ENCODE measurements at regions not wholly inside any gene's neighbourhood (a gene's known extent, or its start where the extent isn't known, plus 50 kb on each side); places are given as distances from the start of the nearest gene placed in this dataset.
"Not testable (repeated sequence)": the region's sequence is repeated elsewhere in the genome, so short reads cannot be mapped to it uniquely, and the experiment has no call there.

DNA sequence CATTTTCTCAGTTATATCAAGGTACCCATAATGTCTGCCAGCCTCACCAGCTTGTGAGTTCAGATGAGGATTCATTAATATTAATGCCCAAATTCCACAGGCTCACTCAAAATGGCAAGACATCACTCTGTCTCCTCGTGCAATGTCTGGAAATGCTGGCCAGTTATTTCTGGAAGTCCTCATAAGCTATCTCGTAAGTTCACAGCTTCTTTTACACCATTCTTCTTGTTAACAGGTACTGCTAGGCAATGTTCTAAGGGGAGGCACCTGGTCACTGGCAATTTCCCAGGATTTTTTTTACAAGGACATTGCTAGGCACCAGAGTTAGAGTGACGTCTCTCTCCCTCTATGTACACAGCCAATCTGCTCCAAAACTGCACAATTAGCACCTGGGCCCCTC, 80.2 kb upstream of the SEMA3C start:
- Histone ChIP-seq H3K4me1 (ENCODE audit: control insufficient read depth, extremely low read depth, insufficient read depth, low read length) (peaks cover 3% of the 10 kb centered on the region), H3K27ac (ENCODE audit: control insufficient read depth, insufficient read depth, low read length) (no peak overlapping the region), H3K4me3 (ENCODE audit: control insufficient read depth in 2 of 3, extremely low read depth in 1 of 3, insufficient read depth in 2 of 3, low read depth in 1 of 3, low read length in 3 of 3) (no peak overlapping the region), H4K20me1 (ENCODE audit: control insufficient read depth, extremely low read depth, insufficient read depth, low read length) (no peaks in the 10 kb centered on the region), H3K9ac (ENCODE audit: control insufficient read depth, extremely low read depth, insufficient read depth, low read length) (no peak overlapping the region), H3K9me3 (ENCODE audit: control insufficient read depth, low read depth, low read length) (no peaks in the 10 kb centered on the region), H2AFZ (ENCODE audit: control insufficient read depth, low read length) (no peak overlapping the region), H3K27me3 (ENCODE audit: control insufficient read depth, extremely low read depth, insufficient read depth, low read length) (no peaks in the 10 kb centered on the region), H3K79me2 (ENCODE audit: control insufficient read depth, insufficient read depth, low read length) (no peaks in the 10 kb centered on the region), H3K9me1 (ENCODE audit: control insufficient read depth, extremely low read depth, insufficient read depth, low read length) (no peaks in the 10 kb centered on the region), H3K4me2 (ENCODE audit: control insufficient read depth, extremely low read depth, insufficient read depth, low read depth, low read length) (no peak overlapping the region), H3K36me3 (ENCODE audit: control insufficient read depth in 2 of 2, extremely low read depth in 1 of 2, insufficient read depth in 2 of 2, low read length in 2 of 2) (no peaks in the 10 kb centered on the region)
- FAIRE-seq: no peak
- no peak for DNase-seq (ENCODE audit: low read depth, low spot score)
- TF ChIP-seq EZH2 (IDR thresholded peaks at IDR 0.05; ENCODE audit: low read length): no peak
- TF ChIP-seq CTCF (optimal IDR thresholded peaks at IDR 0.05 in 1 of 3, IDR thresholded peaks at IDR 0.05 in 1 of 3, conservative IDR thresholded peaks at IDR 0.05 in 1 of 3; ENCODE audit: extremely low read depth in 1 of 3, insufficient read depth in 2 of 3, low read length in 3 of 3): no peak
- dilution Hi-C loops (cut with MboI; ENCODE audit: extremely low pct_ligation_motif_present, low sequenced_read_pairs): no loop called here

DNA sequence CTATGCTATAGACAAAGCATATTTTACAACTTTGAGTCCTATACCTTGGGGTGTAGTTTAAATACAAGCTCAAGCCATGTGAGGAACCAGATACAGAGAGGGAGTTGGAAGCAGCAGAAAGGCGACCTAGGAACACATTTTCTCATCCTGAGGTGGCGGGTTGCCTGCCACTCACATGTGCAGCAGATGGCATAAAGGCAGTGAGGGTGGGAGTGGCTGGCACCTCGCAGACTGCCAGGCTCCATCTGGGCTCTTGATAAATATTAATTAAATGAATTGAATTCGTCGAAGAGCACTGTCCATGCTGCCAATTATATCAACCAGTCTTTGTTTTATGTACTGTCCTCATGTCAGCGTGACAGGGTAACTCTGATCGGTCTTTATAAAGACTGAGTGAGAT, 79.0 kb upstream of the SEMA3C start:
- H3K27me3 ChIP-seq (ENCODE audit: control insufficient read depth, extremely low read depth, insufficient read depth, low read length): no peaks in the 10 kb centered on the region
- no peaks in the 10 kb centered on the region for H3K9me3 ChIP-seq (ENCODE audit: control insufficient read depth, low read depth, low read length)
- H3K79me2 ChIP-seq (ENCODE audit: control insufficient read depth, insufficient read depth, low read length): no peaks in the 10 kb centered on the region
- no peak overlapping the region for H3K27ac ChIP-seq (ENCODE audit: control insufficient read depth, insufficient read depth, low read length)
- H3K36me3 ChIP-seq (ENCODE audit: control insufficient read depth in 2 of 2, extremely low read depth in 1 of 2, insufficient read depth in 2 of 2, low read length in 2 of 2): no peaks in the 10 kb centered on the region
- DNase-seq (ENCODE audit: low read depth, low spot score) (no peak), FAIRE-seq (no peak)
- H3K4me2 ChIP-seq (ENCODE audit: control insufficient read depth, extremely low read depth, insufficient read depth, low read depth, low read length): no peak overlapping the region
- no peak overlapping the region for H3K9ac ChIP-seq (ENCODE audit: control insufficient read depth, extremely low read depth, insufficient read depth, low read length)
- no peaks in the 10 kb centered on the region for H4K20me1 ChIP-seq (ENCODE audit: control insufficient read depth, extremely low read depth, insufficient read depth, low read length)
- H2AFZ ChIP-seq (ENCODE audit: control insufficient read depth, low read length): no peak overlapping the region
- H3K4me1 ChIP-seq (ENCODE audit: control insufficient read depth, extremely low read depth, insufficient read depth, low read length): no peaks in the 10 kb centered on the region
- TF ChIP-seq CTCF (optimal IDR thresholded peaks at IDR 0.05 in 1 of 3, IDR thresholded peaks at IDR 0.05 in 1 of 3, conservative IDR thresholded peaks at IDR 0.05 in 1 of 3; ENCODE audit: extremely low read depth in 1 of 3, insufficient read depth in 2 of 3, low read length in 3 of 3) (no peak), EZH2 (IDR thresholded peaks at IDR 0.05; ENCODE audit: low read length) (no peak)
- no peaks in the 10 kb centered on the region for H3K9me1 ChIP-seq (ENCODE audit: control insufficient read depth, extremely low read depth, insufficient read depth, low read length)
- H3K4me3 ChIP-seq (ENCODE audit: control insufficient read depth in 2 of 3, extremely low read depth in 1 of 3, insufficient read depth in 2 of 3, low read depth in 1 of 3, low read length in 3 of 3): no peak overlapping the region
- dilution Hi-C loops (cut with MboI; ENCODE audit: extremely low pct_ligation_motif_present, low sequenced_read_pairs): no loop called here

GRCh38 chr7:80996236-80996635, 77.4 kb upstream of the SEMA3C start:
- H3K9ac ChIP-seq (ENCODE audit: control insufficient read depth, extremely low read depth, insufficient read depth, low read length); H3K4me2 ChIP-seq (ENCODE audit: control insufficient read depth, extremely low read depth, insufficient read depth, low read depth, low read length); DNase-seq (ENCODE audit: low read depth, low spot score); H3K27me3 ChIP-seq (ENCODE audit: control insufficient read depth, extremely low read depth, insufficient read depth, low read length); H4K20me1 ChIP-seq (ENCODE audit: control insufficient read depth, extremely low read depth, insufficient read depth, low read length); H3K4me3 ChIP-seq (ENCODE audit: control insufficient read depth in 2 of 3, extremely low read depth in 1 of 3, insufficient read depth in 2 of 3, low read depth in 1 of 3, low read length in 3 of 3); H3K9me1 ChIP-seq (ENCODE audit: control insufficient read depth, extremely low read depth, insufficient read depth, low read length); H3K9me3 ChIP-seq (ENCODE audit: control insufficient read depth, low read depth, low read length); H3K79me2 ChIP-seq (ENCODE audit: control insufficient read depth, insufficient read depth, low read length); H3K36me3 ChIP-seq (ENCODE audit: control insufficient read depth in 2 of 2, extremely low read depth in 1 of 2, insufficient read depth in 2 of 2, low read length in 2 of 2); H3K27ac ChIP-seq (ENCODE audit: control insufficient read depth, insufficient read depth, low read length); H3K4me1 ChIP-seq (ENCODE audit: control insufficient read depth, extremely low read depth, insufficient read depth, low read length); H2AFZ ChIP-seq (ENCODE audit: control insufficient read depth, low read length); FAIRE-seq; dilution Hi-C loops (cut with MboI; ENCODE audit: extremely low pct_ligation_motif_present, low sequenced_read_pairs): not testable (repeated sequence)
